ENCODE measurements at regions not wholly inside any gene's neighbourhood (a gene's known extent, or its start where the extent isn't known, plus 50 kb on each side); places are given as distances from the start of the nearest gene placed in this dataset.
"Not testable (repeated sequence)": the region's sequence is repeated elsewhere in the genome, so short reads cannot be mapped to it uniquely, and the experiment has no call there.

- not testable (repeated sequence) for H2BK12ac ChIP-seq (ENCODE audit: low read length); H3K27me3 ChIP-seq (ENCODE audit: control insufficient read depth in 3 of 3, insufficient read depth in 3 of 3, low read depth in 1 of 3, low read length in 3 of 3); H2AFZ ChIP-seq (ENCODE audit: low read length); H3K4ac ChIP-seq (ENCODE audit: low read length); H4K91ac ChIP-seq (ENCODE audit: low read depth, low read length, poor library complexity); H3K36me3 ChIP-seq (replicated peaks in 1 of 2; ENCODE audit: control insufficient read depth in 2 of 2, insufficient read depth in 2 of 2, low read length in 2 of 2); DNase-seq (ENCODE audit: low spot score); H2AK5ac ChIP-seq (ENCODE audit: low read depth, low read length); H3K4me1 ChIP-seq (ENCODE audit: control insufficient read depth in 2 of 2, insufficient read depth in 1 of 2, low read depth in 1 of 2, low read length in 2 of 2); H2BK5ac ChIP-seq (ENCODE audit: low read length); H4K8ac ChIP-seq (ENCODE audit: low read depth, low read length); H3K4me2 ChIP-seq (ENCODE audit: insufficient read depth, low read length, poor library complexity, severe bottlenecking); H3K23ac ChIP-seq (ENCODE audit: low read depth, low read length, poor library complexity); H2BK15ac ChIP-seq (ENCODE audit: low read length); H3K14ac ChIP-seq (ENCODE audit: low read length); H3K27ac ChIP-seq (replicated peaks; ENCODE audit: low read length); H3K18ac ChIP-seq (ENCODE audit: low read length); H2BK120ac ChIP-seq (ENCODE audit: low read depth, low read length); H3K79me1 ChIP-seq (ENCODE audit: low read depth, low read length)
- Histone ChIP-seq H3K4me3 (ENCODE audit: low read length in 2 of 2) (peak overlapping the region in 1 of 2 donors; percentile 54), H3K9ac (ENCODE audit: low read depth, low read length, poor library complexity) (peak overlapping the region; percentile 21), H3K9me3 (replicated peaks in 1 of 2; ENCODE audit: control insufficient read depth in 2 of 2, insufficient read depth in 1 of 2, low read depth in 1 of 2, low read length in 2 of 2) (peaks cover 4 to 15% of the 10 kb centered on the region in 2 donors)
- no CpG with 5 or more reads among the region's 27 CpGs for WGBS, 2 donors (ENCODE audit: extremely low coverage in 2 of 2, insufficient read length in 2 of 2, insufficient replicate concordance in 1 of 2)
Measured at GRCh38 chr20:29875321-29876083, 1382.0 kb upstream of the DEFB115 start.

- not testable (repeated sequence) for H4K8ac ChIP-seq (ENCODE audit: low read depth, low read length); H3K79me1 ChIP-seq (ENCODE audit: low read depth, low read length); H3K23ac ChIP-seq (ENCODE audit: low read depth, low read length, poor library complexity); H3K27me3 ChIP-seq (ENCODE audit: control insufficient read depth in 3 of 3, insufficient read depth in 3 of 3, low read depth in 1 of 3, low read length in 3 of 3); H2BK12ac ChIP-seq (ENCODE audit: low read length); H3K14ac ChIP-seq (ENCODE audit: low read length); H2AFZ ChIP-seq (ENCODE audit: low read length); H3K4me2 ChIP-seq (ENCODE audit: insufficient read depth, low read length, poor library complexity, severe bottlenecking); H3K9ac ChIP-seq (ENCODE audit: low read depth, low read length, poor library complexity); H3K4me3 ChIP-seq (ENCODE audit: low read length in 2 of 2); H2AK5ac ChIP-seq (ENCODE audit: low read depth, low read length); H3K27ac ChIP-seq (replicated peaks; ENCODE audit: low read length); DNase-seq (ENCODE audit: low spot score); H4K91ac ChIP-seq (ENCODE audit: low read depth, low read length, poor library complexity); H3K4ac ChIP-seq (ENCODE audit: low read length); H2BK5ac ChIP-seq (ENCODE audit: low read length); H3K18ac ChIP-seq (ENCODE audit: low read length); H3K36me3 ChIP-seq (replicated peaks in 1 of 2; ENCODE audit: control insufficient read depth in 2 of 2, insufficient read depth in 2 of 2, low read length in 2 of 2); H2BK15ac ChIP-seq (ENCODE audit: low read length); H3K4me1 ChIP-seq (ENCODE audit: control insufficient read depth in 2 of 2, insufficient read depth in 1 of 2, low read depth in 1 of 2, low read length in 2 of 2); H2BK120ac ChIP-seq (ENCODE audit: low read depth, low read length)
- WGBS, 2 donors (ENCODE audit: extremely low coverage in 2 of 2, insufficient read length in 2 of 2, insufficient replicate concordance in 1 of 2): no CpG with 5 or more reads among the region's 41 CpGs
- peaks cover 4 to 15% of the 10 kb centered on the region in 2 donors for H3K9me3 ChIP-seq (replicated peaks in 1 of 2; ENCODE audit: control insufficient read depth in 2 of 2, insufficient read depth in 1 of 2, low read depth in 1 of 2, low read length in 2 of 2)
Measured at GRCh38 chr20:29876084-29876910, 1381.2 kb upstream of the DEFB115 start.

DNA sequence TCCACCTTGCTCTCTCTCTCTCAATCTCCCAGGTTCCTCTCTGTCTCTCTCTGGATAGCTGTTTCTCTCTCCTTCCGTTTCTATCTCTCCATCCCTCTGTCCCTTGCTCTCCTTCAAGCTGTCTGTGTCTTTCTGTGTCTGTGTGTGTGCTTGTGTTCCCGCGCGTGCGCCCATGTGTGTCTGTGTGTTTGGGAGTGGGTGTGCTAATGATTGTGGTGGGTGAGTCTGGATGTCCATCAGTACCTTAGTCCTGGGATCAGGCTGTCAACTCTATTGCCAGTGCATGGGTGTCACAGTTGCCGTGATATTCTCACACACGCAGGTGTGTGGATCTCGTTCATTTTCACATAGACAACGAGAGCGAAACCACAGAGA, 1380.6 kb upstream of the DEFB115 start:
- H3K36me3 ChIP-seq (replicated peaks in 1 of 2; ENCODE audit: control insufficient read depth in 2 of 2, insufficient read depth in 2 of 2, low read length in 2 of 2): no peaks in the 10 kb centered on the region
- no peak overlapping the region for H2AFZ ChIP-seq (ENCODE audit: low read length)
- H4K8ac ChIP-seq (ENCODE audit: low read depth, low read length): no peak overlapping the region
- H3K14ac ChIP-seq (ENCODE audit: low read length): no peak overlapping the region
- no peak overlapping the region for H2AK5ac ChIP-seq (ENCODE audit: low read depth, low read length)
- H2BK15ac ChIP-seq (ENCODE audit: low read length): no peak overlapping the region
- H4K91ac ChIP-seq (ENCODE audit: low read depth, low read length, poor library complexity): no peak overlapping the region
- no peak overlapping the region for H2BK12ac ChIP-seq (ENCODE audit: low read length)
- no peaks in the 10 kb centered on the region for H3K79me1 ChIP-seq (ENCODE audit: low read depth, low read length)
- no peak overlapping the region for H3K9ac ChIP-seq (ENCODE audit: low read depth, low read length, poor library complexity)
- no peak overlapping the region for H3K4ac ChIP-seq (ENCODE audit: low read length)
- H3K27me3 ChIP-seq (ENCODE audit: control insufficient read depth in 3 of 3, insufficient read depth in 3 of 3, low read depth in 1 of 3, low read length in 3 of 3): no peaks in the 10 kb centered on the region
- no CpG with 5 or more reads among the region's 10 CpGs for WGBS, 2 donors (ENCODE audit: extremely low coverage in 2 of 2, insufficient read length in 2 of 2, insufficient replicate concordance in 1 of 2)
- no peak overlapping the region for H3K4me2 ChIP-seq (ENCODE audit: insufficient read depth, low read length, poor library complexity, severe bottlenecking)
- peaks cover 4 to 13% of the 10 kb centered on the region in 2 donors for H3K9me3 ChIP-seq (replicated peaks in 1 of 2; ENCODE audit: control insufficient read depth in 2 of 2, insufficient read depth in 1 of 2, low read depth in 1 of 2, low read length in 2 of 2)
- H3K18ac ChIP-seq (ENCODE audit: low read length): no peak overlapping the region
- H3K4me3 ChIP-seq (ENCODE audit: low read length in 2 of 2): peak overlapping the region in 1 of 2 donors; percentile 26
- H3K23ac ChIP-seq (ENCODE audit: low read depth, low read length, poor library complexity): no peak overlapping the region
- no peaks in the 10 kb centered on the region for H3K4me1 ChIP-seq (ENCODE audit: control insufficient read depth in 2 of 2, insufficient read depth in 1 of 2, low read depth in 1 of 2, low read length in 2 of 2)
- H2BK5ac ChIP-seq (ENCODE audit: low read length): no peak overlapping the region
- H3K27ac ChIP-seq (replicated peaks; ENCODE audit: low read length): no peak overlapping the region
- DNase-seq (ENCODE audit: low spot score): no peak
- no peak overlapping the region for H2BK120ac ChIP-seq (ENCODE audit: low read depth, low read length)
